Osteoblast (primary cell): ENCODE measurements at regions not wholly inside any gene's neighbourhood (a gene's known extent, or its start where the extent isn't known, plus 50 kb on each side); places are given as distances from the start of the nearest gene placed in this dataset.

Experiments used
- DNase-seq: peaks from one replicate; pipeline ENCODE4 v3.0.0; 2011; ENCODE audit warnings: low spot score, mixed read lengths; ENCODE audit not compliant: insufficient read length; ENCODE audit errors: missing footprints
- H2AFZ ChIP-seq: 2 replicates; pipeline ENCODE4 v1.6.0; 2011; ENCODE audit warnings: mild to moderate bottlenecking, low read length
- H3K27ac ChIP-seq: 2 replicates; pipeline ENCODE4 v1.5.1; 2011; ENCODE audit warnings: mild to moderate bottlenecking, low read depth, low read length, moderate library complexity
- H3K27me3 ChIP-seq: 2 replicates; pipeline ENCODE4 v1.6.0; 2012; ENCODE audit warnings: mild to moderate bottlenecking, control low read depth, inconsistent platforms, low read length, moderate library complexity; ENCODE audit not compliant: insufficient read depth
- H3K36me3 ChIP-seq: 2 replicates; pipeline ENCODE4 v1.5.1; 2011; ENCODE audit warnings: mild to moderate bottlenecking, low read length, control low read depth, moderate library complexity; ENCODE audit not compliant: insufficient read depth
- H3K4me1 ChIP-seq: 2 replicates; pipeline ENCODE4 v1.5.1; 2011; ENCODE audit warnings: mild to moderate bottlenecking, low read length, control low read depth, moderate library complexity; ENCODE audit not compliant: insufficient read depth
- H3K4me2 ChIP-seq: 2 replicates; pipeline ENCODE4 v1.6.0; 2011; ENCODE audit warnings: mild to moderate bottlenecking, low read length; ENCODE audit not compliant: insufficient read depth
- H3K4me3 ChIP-seq: fragments of 200-600 bp; sonication (generic); 3 replicates; pipeline ENCODE4 v1.5.1; 2012; ENCODE audit warnings: mild to moderate bottlenecking, low read length, inconsistent platforms; ENCODE audit not compliant: insufficient read depth
- H3K79me2 ChIP-seq: 2 replicates; pipeline ENCODE4 v1.6.0; 2012; ENCODE audit warnings: mild to moderate bottlenecking, low read length, control low read depth, inconsistent platforms; ENCODE audit not compliant: insufficient read depth
- H3K9me3 ChIP-seq: 2 replicates; pipeline ENCODE4 v1.5.1; 2011; ENCODE audit warnings: low read depth, low read length, control low read depth
- H4K20me1 ChIP-seq: 2 replicates; pipeline ENCODE4 v1.6.0; 2012; ENCODE audit warnings: mild to moderate bottlenecking, low read length, control low read depth; ENCODE audit not compliant: insufficient read depth
- CTCF ChIP-seq: IDR thresholded peaks from 2 replicates; pipeline ENCODE4 v1.5.1; 2011; ENCODE audit warnings: mild to moderate bottlenecking, low read depth, low read length, moderate library complexity; ENCODE audit errors: extremely low read depth

DNA sequence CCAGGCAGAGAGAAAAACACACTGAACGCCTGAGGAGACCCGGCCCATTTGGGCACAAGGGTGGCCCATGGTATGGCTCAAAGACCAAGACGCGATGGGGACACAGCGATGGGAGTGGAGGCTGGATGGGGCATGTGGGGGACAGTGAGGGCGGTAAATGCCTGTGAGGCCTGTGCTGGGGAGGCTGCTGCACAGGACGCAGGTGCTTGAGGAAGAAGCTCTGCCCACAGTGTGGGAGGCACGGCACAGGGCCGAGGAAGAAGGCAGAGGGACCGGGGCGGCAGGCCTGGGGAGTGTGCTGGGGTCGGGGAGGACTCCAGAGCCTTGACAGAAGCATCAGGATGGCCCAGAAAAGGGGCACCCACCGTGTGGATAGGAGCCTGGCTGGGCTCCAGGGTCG is 75.9 kb upstream of the WNT11 start:
- Histone ChIP-seq H3K36me3 (no peaks in the 10 kb centered on the region), H3K27ac (no peak overlapping the region), H3K27me3 (peaks cover 9% of the 10 kb centered on the region), H3K79me2 (no peaks in the 10 kb centered on the region), H4K20me1 (no peaks in the 10 kb centered on the region), H3K4me2 (no peak overlapping the region), H3K4me3 (no peak overlapping the region), H3K9me3 (no peaks in the 10 kb centered on the region), H3K4me1 (no peaks in the 10 kb centered on the region), H2AFZ (no peak overlapping the region)
- DNase-seq, result peak; percentile 56
- no peak for TF ChIP-seq CTCF

- no peaks in the 10 kb centered on the region for H3K79me2 ChIP-seq
- H3K4me3 ChIP-seq, result no peak overlapping the region
- H2AFZ ChIP-seq, result no peak overlapping the region
- H3K27me3 ChIP-seq, result peaks cover 15% of the 10 kb centered on the region
- no peak overlapping the region for H3K4me2 ChIP-seq
- H3K36me3 ChIP-seq, result no peaks in the 10 kb centered on the region
- H3K27ac ChIP-seq, result no peak overlapping the region
- H4K20me1 ChIP-seq, result no peaks in the 10 kb centered on the region
- no peak for DNase-seq
- TF ChIP-seq CTCF, result no peak
- H3K9me3 ChIP-seq, result no peaks in the 10 kb centered on the region
- H3K4me1 ChIP-seq, result no peaks in the 10 kb centered on the region
Measured at GRCh38 chr11:76281558-76281906, 75.2 kb upstream of the WNT11 start.

DNA sequence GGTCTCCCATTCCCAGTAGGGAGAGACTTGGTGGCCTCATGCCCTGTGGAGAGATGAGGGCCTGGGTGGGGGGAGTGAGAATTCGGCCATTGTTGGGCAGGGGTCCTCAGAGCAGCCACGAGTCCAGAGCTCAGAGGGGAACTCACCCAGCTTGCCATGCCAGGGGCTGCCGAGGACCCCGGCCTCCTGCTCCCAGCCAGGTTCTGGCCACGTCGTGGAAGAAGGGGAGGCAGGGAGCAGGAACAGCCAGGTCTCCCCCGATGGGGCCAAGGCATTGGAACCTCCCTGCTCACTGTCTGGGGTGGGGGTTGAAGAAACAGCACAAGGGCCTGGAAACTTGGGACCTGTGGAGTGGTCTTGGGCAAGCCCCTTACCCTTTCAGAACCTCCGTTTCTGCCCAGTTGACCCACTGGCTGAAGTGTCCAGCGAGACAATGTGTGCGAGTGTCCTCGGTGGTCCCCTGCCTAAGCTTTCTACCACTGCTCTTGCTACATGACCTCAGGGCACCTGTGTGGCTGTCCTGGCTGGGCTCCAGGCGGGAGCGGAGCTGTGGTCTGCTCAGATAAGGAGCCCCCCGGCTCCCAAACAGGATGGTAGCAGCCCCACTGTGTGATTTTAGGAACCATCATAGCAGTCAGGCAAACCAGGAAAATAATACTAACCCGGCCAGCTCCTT is 74.7 kb upstream of the WNT11 start:
- peak; percentile 62 for DNase-seq
- Histone ChIP-seq H3K36me3 (no peaks in the 10 kb centered on the region), H3K4me2 (no peak overlapping the region), H3K9me3 (no peaks in the 10 kb centered on the region), H3K27ac (no peak overlapping the region), H3K4me1 (no peaks in the 10 kb centered on the region), H3K27me3 (peaks cover 19% of the 10 kb centered on the region), H2AFZ (no peak overlapping the region), H3K79me2 (no peaks in the 10 kb centered on the region), H4K20me1 (no peaks in the 10 kb centered on the region), H3K4me3 (no peak overlapping the region)
- TF ChIP-seq CTCF, result no peak

- Histone ChIP-seq H3K4me1 (no peaks in the 10 kb centered on the region), H3K4me2 (no peak overlapping the region), H3K36me3 (no peaks in the 10 kb centered on the region), H3K4me3 (no peak overlapping the region), H3K27me3 (peaks cover 19% of the 10 kb centered on the region), H2AFZ (no peak overlapping the region), H3K79me2 (no peaks in the 10 kb centered on the region), H3K27ac (no peak overlapping the region), H4K20me1 (no peaks in the 10 kb centered on the region), H3K9me3 (no peaks in the 10 kb centered on the region)
- DNase-seq, result peak; percentile 58
- no peak for TF ChIP-seq CTCF
Measured at GRCh38 chr11:76280151-76280881, 74.0 kb upstream of the WNT11 start.
